HG02973 (cell line): ENCODE measurements at regions not wholly inside any gene's neighbourhood (a gene's known extent, or its start where the extent isn't known, plus 50 kb on each side); places are given as distances from the start of the nearest gene placed in this dataset.

Experiments
- ATAC-seq: cut with Tn5 transposase; IDR thresholded peaks from one replicate; pipeline ENCODE4 v1.9.1; 2021; ENCODE audit warnings: moderate library complexity; ENCODE audit not compliant: unreplicated experiment

- ATAC-seq, result no peak
Observed at GRCh38 chr17:77688369-77688768, 270.1 kb upstream of the TNRC6C start.

- no peak for ATAC-seq
Observed at GRCh38 chr17:77690271-77691161, 268.0 kb upstream of the TNRC6C start.

GRCh38 chr17:77691216-77692085 is 267.1 kb upstream of the TNRC6C start:
- no peak for ATAC-seq

- ATAC-seq, result no peak
Observed at GRCh38 chr17:77692571-77693161, 265.8 kb upstream of the TNRC6C start.

GRCh38 chr17:77693301-77693700 is 265.2 kb upstream of the TNRC6C start:
- no peak for ATAC-seq

- ATAC-seq, result no peak
Observed at GRCh38 chr17:77693776-77694175, 264.7 kb upstream of the TNRC6C start.

GRCh38 chr17:77694391-77695363 is 263.8 kb upstream of the TNRC6C start:
- ATAC-seq, result no peak

- ATAC-seq, result no peak
Observed at GRCh38 chr17:77695386-77695785, 263.1 kb upstream of the TNRC6C start.

GRCh38 chr17:77696151-77696720 is 262.3 kb upstream of the TNRC6C start:
- no peak for ATAC-seq

- no peak for ATAC-seq
Observed at GRCh38 chr17:77696721-77697460, 261.6 kb upstream of the TNRC6C start.

GRCh38 chr17:77697480-77698400 is 260.8 kb upstream of the TNRC6C start:
- ATAC-seq, result no peak

- no peak for ATAC-seq
Observed at GRCh38 chr17:77698903-77699623, 259.4 kb upstream of the TNRC6C start.

- ATAC-seq, result no peak
Observed at GRCh38 chr17:77700165-77700881, 258.2 kb upstream of the TNRC6C start.

GRCh38 chr17:77701996-77702395 is 256.5 kb upstream of the TNRC6C start:
- no peak for ATAC-seq

GRCh38 chr17:77704048-77704815 is 254.3 kb upstream of the TNRC6C start:
- no peak for ATAC-seq

GRCh38 chr17:77706938-77707337 is 251.6 kb upstream of the TNRC6C start:
- ATAC-seq, result no peak
